ENCODE measurements at regions not wholly inside any gene's neighbourhood (a gene's known extent, or its start where the extent isn't known, plus 50 kb on each side); places are given as distances from the start of the nearest gene placed in this dataset.
A peak's percentile ranks its signal among the peaks of the same experiment; 100 is the strongest.

DNA sequence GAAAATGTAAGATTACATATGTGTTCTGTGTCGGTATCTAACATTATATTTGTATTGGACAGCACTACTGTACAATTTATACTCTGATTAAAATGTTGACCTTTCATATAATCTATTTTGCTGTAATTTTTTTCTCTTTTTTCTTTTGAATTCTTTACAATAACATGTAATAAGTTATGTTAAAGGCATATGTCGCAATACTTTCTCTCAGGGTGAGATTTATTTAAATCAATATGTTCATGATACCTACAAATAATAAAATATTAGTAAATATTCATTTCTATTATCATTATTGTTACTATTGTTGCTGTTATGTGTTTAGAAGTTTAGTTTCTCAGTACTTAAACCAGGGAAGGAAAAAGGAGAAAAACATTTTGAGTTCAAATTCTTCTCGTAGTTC is 807.4 kb downstream of the STIM2 start:
- Mint-ChIP-seq H3K9me3 (peaks cover 5% of the 10 kb centered on the region), H3K27me3 (no peaks in the 10 kb centered on the region), H3K4me3 (no peak overlapping the region), H3K27ac (no peak overlapping the region), H3K36me3 (no peaks in the 10 kb centered on the region), H3K4me1 (ENCODE audit: unreplicated experiment) (peaks cover 11% of the 10 kb centered on the region)
- no peak for DNase-seq (ENCODE audit: extremely low spot score, unreplicated experiment)
- TF ChIP-seq, protein P1, sequence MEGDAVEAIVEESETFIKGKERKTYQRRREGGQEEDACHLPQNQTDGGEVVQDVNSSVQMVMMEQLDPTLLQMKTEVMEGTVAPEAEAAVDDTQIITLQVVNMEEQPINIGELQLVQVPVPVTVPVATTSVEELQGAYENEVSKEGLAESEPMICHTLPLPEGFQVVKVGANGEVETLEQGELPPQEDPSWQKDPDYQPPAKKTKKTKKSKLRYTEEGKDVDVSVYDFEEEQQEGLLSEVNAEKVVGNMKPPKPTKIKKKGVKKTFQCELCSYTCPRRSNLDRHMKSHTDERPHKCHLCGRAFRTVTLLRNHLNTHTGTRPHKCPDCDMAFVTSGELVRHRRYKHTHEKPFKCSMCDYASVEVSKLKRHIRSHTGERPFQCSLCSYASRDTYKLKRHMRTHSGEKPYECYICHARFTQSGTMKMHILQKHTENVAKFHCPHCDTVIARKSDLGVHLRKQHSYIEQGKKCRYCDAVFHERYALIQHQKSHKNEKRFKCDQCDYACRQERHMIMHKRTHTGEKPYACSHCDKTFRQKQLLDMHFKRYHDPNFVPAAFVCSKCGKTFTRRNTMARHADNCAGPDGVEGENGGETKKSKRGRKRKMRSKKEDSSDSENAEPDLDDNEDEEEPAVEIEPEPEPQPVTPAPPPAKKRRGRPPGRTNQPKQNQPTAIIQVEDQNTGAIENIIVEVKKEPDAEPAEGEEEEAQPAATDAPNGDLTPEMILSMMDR (conservative IDR thresholded peaks at IDR 0.05), result no peak

DNA sequence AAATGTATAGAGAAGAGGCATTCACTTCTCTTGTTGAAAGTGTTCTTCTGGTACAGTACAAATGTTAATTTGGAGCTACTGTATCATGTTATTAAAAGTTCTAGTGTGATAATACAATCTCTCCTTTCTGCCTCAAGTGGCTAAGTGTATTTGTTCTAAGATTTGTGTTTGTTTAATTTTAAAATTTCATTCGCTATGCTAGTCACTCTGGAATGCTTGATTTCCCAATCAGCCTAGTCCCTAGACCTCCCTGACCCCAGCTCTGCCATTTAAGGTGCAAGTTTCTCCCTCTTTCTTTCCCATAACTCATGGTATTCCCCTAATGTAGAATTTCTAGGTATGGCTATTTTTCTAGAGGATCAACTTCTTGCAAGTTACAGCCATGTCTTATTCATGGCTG is 817.4 kb downstream of the STIM2 start:
- H3K27ac Mint-ChIP-seq, result no peak overlapping the region
- DNase-seq (ENCODE audit: extremely low spot score, unreplicated experiment), result no peak
- peaks cover 8% of the 10 kb centered on the region for H3K27me3 Mint-ChIP-seq
- H3K9me3 Mint-ChIP-seq, result no peaks in the 10 kb centered on the region
- no peaks in the 10 kb centered on the region for H3K36me3 Mint-ChIP-seq
- TF ChIP-seq, protein P1 (conservative IDR thresholded peaks at IDR 0.05), result no peak
- H3K4me1 Mint-ChIP-seq (ENCODE audit: unreplicated experiment), result peaks cover 3% of the 10 kb centered on the region
- no peak overlapping the region for H3K4me3 Mint-ChIP-seq

DNA sequence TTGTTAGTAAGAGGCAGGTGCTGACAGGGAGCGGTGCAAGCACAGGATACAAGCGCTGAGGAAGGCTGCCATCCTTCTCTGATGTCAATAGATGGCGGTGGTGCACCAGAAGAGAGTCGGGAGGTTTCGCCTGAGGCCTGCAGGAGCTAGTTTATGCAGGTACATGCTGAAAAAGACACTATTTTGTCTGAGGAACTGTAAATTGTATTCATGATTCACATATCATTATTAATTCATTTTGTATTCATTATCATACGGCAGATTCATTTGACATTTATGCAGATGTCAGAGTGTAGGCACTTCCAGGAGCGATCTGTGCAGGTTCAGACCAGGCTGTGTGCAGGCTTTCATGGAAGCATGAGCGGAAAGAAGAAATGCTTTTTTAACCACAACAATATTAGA is 824.0 kb downstream of the STIM2 start:
- TF ChIP-seq, protein P1 (conservative IDR thresholded peaks at IDR 0.05), result peak; percentile 94
- Mint-ChIP-seq H3K27ac (no peak overlapping the region), H3K4me3 (no peak overlapping the region), H3K36me3 (no peaks in the 10 kb centered on the region), H3K9me3 (no peaks in the 10 kb centered on the region), H3K4me1 (ENCODE audit: unreplicated experiment) (peaks cover 6% of the 10 kb centered on the region), H3K27me3 (peaks cover 44% of the 10 kb centered on the region)
- no peak for DNase-seq (ENCODE audit: extremely low spot score, unreplicated experiment)

DNA sequence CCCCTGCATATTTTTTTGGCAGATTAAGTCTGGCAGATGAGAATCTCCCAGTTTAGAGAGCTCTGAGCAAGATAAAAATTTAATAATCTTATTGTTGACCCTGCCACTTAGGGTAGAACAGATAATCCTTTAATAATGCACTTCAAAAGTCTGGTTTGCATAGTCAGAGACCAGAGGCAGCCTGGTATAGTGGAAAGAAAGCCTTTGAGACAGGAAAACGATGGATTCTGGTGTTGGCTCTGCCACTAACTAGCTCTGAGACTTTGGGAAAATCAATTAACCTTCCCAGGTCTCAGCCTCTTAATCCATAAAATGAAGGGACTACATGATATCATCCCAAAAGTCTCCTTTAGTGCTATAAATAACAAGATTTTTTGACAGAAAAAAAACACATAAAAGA is 824.5 kb downstream of the STIM2 start:
- peaks cover 46% of the 10 kb centered on the region for H3K27me3 Mint-ChIP-seq
- no peak for DNase-seq (ENCODE audit: extremely low spot score, unreplicated experiment)
- TF ChIP-seq, protein P1 (conservative IDR thresholded peaks at IDR 0.05), result no peak
- no peaks in the 10 kb centered on the region for H3K9me3 Mint-ChIP-seq
- peaks cover 6% of the 10 kb centered on the region for H3K4me1 Mint-ChIP-seq (ENCODE audit: unreplicated experiment)
- H3K36me3 Mint-ChIP-seq, result no peaks in the 10 kb centered on the region
- no peak overlapping the region for H3K27ac Mint-ChIP-seq
- no peak overlapping the region for H3K4me3 Mint-ChIP-seq

DNA sequence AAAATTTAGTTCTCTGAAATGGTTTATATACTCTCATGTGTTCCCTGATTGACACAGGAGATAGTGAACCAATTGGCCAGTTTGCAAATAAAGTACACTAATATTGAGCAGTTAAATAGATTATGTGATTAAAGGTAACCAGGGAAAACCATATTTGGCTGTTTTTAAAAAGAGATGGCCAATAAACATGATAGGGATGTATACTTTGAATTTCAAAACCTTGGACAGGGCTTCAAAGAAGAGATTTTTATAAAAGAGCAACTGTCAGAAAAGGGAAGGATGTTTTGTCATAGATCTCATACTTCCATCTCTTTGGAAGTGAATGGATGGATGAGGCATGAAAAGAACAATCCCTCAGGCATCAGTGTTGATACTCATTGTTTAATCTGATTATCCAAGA is 825.3 kb downstream of the STIM2 start:
- no peak overlapping the region for H3K27ac Mint-ChIP-seq
- TF ChIP-seq, protein P1 (conservative IDR thresholded peaks at IDR 0.05), result no peak
- no peaks in the 10 kb centered on the region for H3K9me3 Mint-ChIP-seq
- no peak overlapping the region for H3K4me3 Mint-ChIP-seq
- no peaks in the 10 kb centered on the region for H3K36me3 Mint-ChIP-seq
- peaks cover 50% of the 10 kb centered on the region for H3K27me3 Mint-ChIP-seq
- DNase-seq (ENCODE audit: extremely low spot score, unreplicated experiment), result no peak
- H3K4me1 Mint-ChIP-seq (ENCODE audit: unreplicated experiment), result peaks cover 6% of the 10 kb centered on the region

DNA sequence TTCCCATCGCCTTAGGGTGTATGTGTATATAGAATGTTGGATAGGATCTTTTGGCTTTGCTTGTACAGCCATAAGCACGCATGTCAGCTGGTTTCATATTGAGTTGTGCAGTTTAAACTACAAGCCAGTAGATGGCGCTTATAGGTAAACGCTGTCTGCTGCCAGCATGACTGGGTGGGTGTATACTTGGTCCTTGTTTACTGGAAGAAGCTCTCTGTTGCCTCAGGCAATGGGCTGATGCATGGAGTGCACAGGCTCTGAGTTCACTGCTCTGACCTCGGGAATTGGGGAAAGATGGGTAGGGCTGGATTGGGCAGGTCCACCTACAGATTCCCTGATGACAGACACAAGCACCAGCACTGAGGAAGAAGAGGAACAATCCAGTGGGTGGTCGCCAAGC is 831.5 kb downstream of the STIM2 start:
- H3K27me3 Mint-ChIP-seq, result peaks cover 20% of the 10 kb centered on the region
- no peaks in the 10 kb centered on the region for H3K9me3 Mint-ChIP-seq
- H3K36me3 Mint-ChIP-seq, result no peaks in the 10 kb centered on the region
- TF ChIP-seq, protein P1 (conservative IDR thresholded peaks at IDR 0.05), result peak; percentile 71
- no peak overlapping the region for H3K27ac Mint-ChIP-seq
- peaks cover 4% of the 10 kb centered on the region for H3K4me1 Mint-ChIP-seq (ENCODE audit: unreplicated experiment)
- no peak for DNase-seq (ENCODE audit: extremely low spot score, unreplicated experiment)
- no peak overlapping the region for H3K4me3 Mint-ChIP-seq

Data from type B pancreatic cell (in vitro differentiated cells).